MM.1S (cell line): ENCODE measurements at regions not wholly inside any gene's neighbourhood (a gene's known extent, or its start where the extent isn't known, plus 50 kb on each side); places are given as distances from the start of the nearest gene placed in this dataset.

ENCODE experiments used
- DNase-seq: peaks from one replicate; pipeline ENCODE4 v3.0.0-alpha.2; 2015
- H2AFZ ChIP-seq: fragments of 300-600 bp; sonication (generic); 2 replicates; pipeline ENCODE4 v1.6.0; 2016; ENCODE audit warnings: antibody characterized with exemption, low read length
- H3F3A ChIP-seq: fragments of 300-600 bp; sonication (generic); 2 replicates; pipeline ENCODE4 v1.6.1; 2016; ENCODE audit warnings: mild to moderate bottlenecking, antibody characterized with exemption, low read length, moderate library complexity, mixed read lengths; ENCODE audit not compliant: insufficient read depth
- H3K27ac ChIP-seq: fragments of 300-600 bp; sonication (generic); 2 replicates; pipeline ENCODE4 v1.5.1; 2016; ENCODE audit warnings: mild to moderate bottlenecking, low read length
- H3K27me3 ChIP-seq: fragments of 300-600 bp; sonication (generic); replicated peaks from 2 replicates; pipeline ENCODE4 v1.6.0; 2016; ENCODE audit warnings: low read length; ENCODE audit not compliant: insufficient read depth
- H3K36me3 ChIP-seq: fragments of 300-600 bp; sonication (generic); replicated peaks from 2 replicates; pipeline ENCODE4 v1.6.1; 2016; ENCODE audit warnings: mild to moderate bottlenecking, low read length, mixed read lengths; ENCODE audit not compliant: insufficient read depth
- H3K4me1 ChIP-seq: fragments of 300-600 bp; sonication (generic); 2 replicates; pipeline ENCODE4 v1.6.1; 2016; ENCODE audit warnings: low read length, mixed read lengths
- H3K4me2 ChIP-seq: fragments of 300-600 bp; sonication (generic); 2 replicates; pipeline ENCODE4 v1.6.0; 2016; ENCODE audit warnings: low read depth, low read length
- H3K4me3 ChIP-seq: fragments of 300-600 bp; sonication (generic); 2 replicates; pipeline ENCODE4 v1.5.1; 2016; ENCODE audit warnings: low read length, mixed read lengths
- H3K79me2 ChIP-seq: fragments of 300-600 bp; sonication (generic); 2 replicates; pipeline ENCODE4 v1.6.1; 2016; ENCODE audit warnings: mixed run types, low read length, mixed read lengths
- H3K9ac ChIP-seq: fragments of 300-600 bp; sonication (generic); 2 replicates; pipeline ENCODE4 v1.6.1; 2016; ENCODE audit warnings: low read length, mixed read lengths
- H3K9me2 ChIP-seq: fragments of 300-600 bp; sonication (generic); replicated peaks from 2 replicates; pipeline ENCODE4 v1.6.1; 2016; ENCODE audit warnings: mild to moderate bottlenecking, low read length, mixed read lengths; ENCODE audit not compliant: insufficient read depth
- H3K9me3 ChIP-seq: fragments of 300-600 bp; sonication (generic); replicated peaks from 2 replicates; pipeline ENCODE4 v1.6.1; 2016; ENCODE audit warnings: mild to moderate bottlenecking, low read length, mixed read lengths; ENCODE audit not compliant: insufficient read depth
- H4K20me1 ChIP-seq: fragments of 300-600 bp; sonication (generic); 2 replicates; pipeline ENCODE4 v1.6.1; 2016; ENCODE audit warnings: mild to moderate bottlenecking, low read length, moderate library complexity, mixed read lengths; ENCODE audit not compliant: insufficient read depth
- CTCF ChIP-seq: fragments of 300-600 bp; sonication (generic); IDR thresholded peaks from 2 replicates; pipeline ENCODE4 v1.5.1; 2016; ENCODE audit warnings: antibody characterized with exemption, low read length, mixed read lengths
- EZH2 ChIP-seq: fragments of 300-600 bp; sonication (generic); optimal IDR thresholded peaks from 2 replicates; pipeline ENCODE3; 2017; ENCODE audit warnings: low read depth, mild to moderate bottlenecking, antibody characterized with exemption, low read length, mixed read lengths
- EZH2phosphoT487 ChIP-seq: fragments of 300-600 bp; sonication (generic); IDR thresholded peaks from 2 replicates; pipeline ENCODE4 v1.6.1; 2018; ENCODE audit warnings: antibody characterized with exemption, low read length

DNA sequence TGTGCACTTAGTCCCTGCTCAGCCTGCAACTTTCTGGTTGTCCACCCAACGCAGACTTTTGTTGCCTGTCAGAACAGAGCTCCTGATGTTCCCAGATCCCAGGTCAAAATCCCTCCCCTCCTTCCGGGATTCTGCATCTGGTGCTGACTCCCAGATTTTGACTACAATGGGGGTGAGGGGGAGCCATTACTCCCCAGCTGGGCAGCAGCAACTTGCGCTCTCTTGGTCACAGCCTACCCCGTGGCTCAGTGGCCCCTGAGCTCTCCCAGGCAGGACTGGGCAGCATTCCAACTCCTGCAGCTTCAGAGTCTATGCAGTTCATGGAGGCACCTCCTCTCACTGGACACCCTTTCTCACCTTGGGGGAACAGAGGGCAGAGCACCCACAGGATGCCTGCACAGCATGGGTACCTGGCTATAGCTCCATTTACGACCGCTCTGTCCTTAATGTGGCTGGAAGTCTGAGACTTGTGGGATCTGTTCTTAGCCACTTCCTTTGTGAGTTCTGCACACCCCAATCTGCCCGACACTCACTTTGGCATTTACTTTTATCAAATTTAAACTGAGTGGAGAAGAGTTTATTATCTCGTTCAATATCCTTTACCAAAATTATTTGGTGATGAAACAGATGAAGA lies 545.5 kb upstream of the MGMT start:
- Histone ChIP-seq H3K79me2 (no peaks in the 10 kb centered on the region), H3K4me1 (no peaks in the 10 kb centered on the region), H3K27ac (no peak overlapping the region), H3K4me2 (no peak overlapping the region), H3K9ac (no peak overlapping the region), H4K20me1 (no peaks in the 10 kb centered on the region), H3K9me3 (no peaks in the 10 kb centered on the region), H3K27me3 (no peaks in the 10 kb centered on the region), H3F3A (no peaks in the 10 kb centered on the region), H3K4me3 (no peak overlapping the region), H3K36me3 (no peaks in the 10 kb centered on the region), H2AFZ (no peak overlapping the region), H3K9me2 (no peaks in the 10 kb centered on the region)
- TF ChIP-seq EZH2phosphoT487 (no peak), CTCF (no peak), EZH2 (no peak)
- DNase-seq = no peak

GRCh38 chr10:128922172-128922571 lies 544.9 kb upstream of the MGMT start:
- Histone ChIP-seq H3K4me2 (no peak overlapping the region), H3K27me3 (no peaks in the 10 kb centered on the region), H3K79me2 (no peaks in the 10 kb centered on the region), H3K4me1 (no peaks in the 10 kb centered on the region), H3K9me3 (no peaks in the 10 kb centered on the region), H3K27ac (no peak overlapping the region), H3K4me3 (no peak overlapping the region), H3K9me2 (no peaks in the 10 kb centered on the region), H3K9ac (no peak overlapping the region), H3F3A (no peaks in the 10 kb centered on the region), H3K36me3 (no peaks in the 10 kb centered on the region), H2AFZ (no peak overlapping the region), H4K20me1 (no peaks in the 10 kb centered on the region)
- no peak for TF ChIP-seq CTCF
- no peak for TF ChIP-seq EZH2phosphoT487
- no peak for TF ChIP-seq EZH2
- no peak for DNase-seq

DNA sequence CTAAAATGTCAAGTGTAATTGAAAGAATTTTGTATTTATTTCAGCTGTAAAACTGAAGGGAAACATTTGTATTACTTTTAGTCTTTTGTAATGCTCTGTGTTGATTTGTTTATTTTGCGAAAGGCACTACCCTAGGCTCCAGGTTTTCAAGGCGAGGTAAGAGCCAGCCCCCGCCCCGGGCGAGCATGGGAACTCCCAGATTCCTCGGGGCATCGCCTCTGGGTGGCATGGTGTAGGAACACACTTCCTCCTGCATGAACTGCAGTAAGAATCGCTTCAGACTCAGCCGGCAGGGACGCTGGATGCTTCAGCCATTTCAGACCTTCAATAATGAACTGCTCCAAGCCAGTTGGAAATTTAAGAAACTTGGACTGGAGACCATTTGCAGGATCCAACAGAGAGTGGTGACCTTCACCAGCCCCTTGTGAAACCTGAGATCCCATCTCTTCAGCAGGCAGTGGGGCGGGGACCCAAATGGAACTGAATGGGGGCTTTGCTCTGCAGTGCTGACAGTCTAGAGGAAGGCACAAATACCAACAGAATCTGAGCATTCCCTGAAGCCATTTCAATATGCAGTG lies 544.3 kb upstream of the MGMT start:
- Histone ChIP-seq H3K9ac (no peak overlapping the region), H3F3A (no peaks in the 10 kb centered on the region), H2AFZ (no peak overlapping the region), H3K9me3 (no peaks in the 10 kb centered on the region), H3K4me2 (no peak overlapping the region), H4K20me1 (no peaks in the 10 kb centered on the region), H3K4me3 (no peak overlapping the region), H3K4me1 (no peaks in the 10 kb centered on the region), H3K27me3 (no peaks in the 10 kb centered on the region), H3K36me3 (no peaks in the 10 kb centered on the region), H3K9me2 (no peaks in the 10 kb centered on the region), H3K27ac (no peak overlapping the region), H3K79me2 (no peaks in the 10 kb centered on the region)
- TF ChIP-seq CTCF (no peak), EZH2phosphoT487 (no peak)
- DNase-seq = no peak
